IgD-negative memory B cell (primary cell): ENCODE measurements at regions not wholly inside any gene's neighbourhood (a gene's known extent, or its start where the extent isn't known, plus 50 kb on each side); places are given as distances from the start of the nearest gene placed in this dataset.
"Not testable (repeated sequence)": the region's sequence is repeated elsewhere in the genome, so short reads cannot be mapped to it uniquely, and the experiment has no call there.

Experiments used
- H3K27ac Mint-ChIP-seq, 3 donors: one replicate each; pipeline ENCODE4 v1.8.0; 2020 to 2022; ENCODE audit warnings: mild to moderate bottlenecking in 3 of 3, mixed read lengths in 3 of 3, moderate library complexity in 1 of 3
- H3K27me3 Mint-ChIP-seq: one replicate; pipeline ENCODE4 v1.8.0; 2021; ENCODE audit warnings: mixed read lengths
- H3K36me3 Mint-ChIP-seq: one replicate; pipeline ENCODE4 v1.8.0; 2020; ENCODE audit warnings: mild to moderate bottlenecking, mixed read lengths
- H3K4me1 Mint-ChIP-seq, 3 donors: one replicate each; pipeline ENCODE4 v1.8.0; 2020 to 2022; ENCODE audit warnings: mixed read lengths in 3 of 3, mild to moderate bottlenecking in 1 of 3
- H3K4me3 Mint-ChIP-seq, 4 donors: one replicate each; pipeline ENCODE4 v1.8.0; 2020 to 2022; ENCODE audit warnings: mild to moderate bottlenecking in 4 of 4, mixed read lengths in 4 of 4, moderate library complexity in 3 of 4
- H3K9me3 Mint-ChIP-seq, 3 donors: one replicate each; pipeline ENCODE4 v1.8.0; 2020 to 2021; ENCODE audit warnings: mixed read lengths in 3 of 3, mild to moderate bottlenecking in 1 of 3

DNA sequence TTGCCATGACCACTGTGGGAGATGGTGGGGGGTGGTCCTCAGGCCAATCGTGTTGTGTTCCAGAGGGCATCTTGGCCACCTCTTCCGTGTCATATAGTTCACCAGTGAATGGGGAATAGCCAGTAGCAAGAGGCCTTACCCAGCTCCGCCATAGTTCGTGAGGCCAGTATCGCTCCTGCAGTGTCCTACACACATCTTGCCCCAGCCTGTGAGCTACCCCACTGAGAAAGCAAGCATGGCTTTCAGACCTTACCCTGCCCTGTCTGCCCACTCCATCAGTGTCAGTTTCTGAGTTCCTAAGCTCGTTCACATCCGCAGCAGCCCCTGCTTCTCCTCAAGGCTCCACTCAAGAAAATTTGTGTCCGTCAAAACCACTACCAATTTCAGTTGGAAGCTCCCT, 586.0 kb upstream of the PABPC5 start:
- not testable (repeated sequence) for H3K36me3 Mint-ChIP-seq, H3K27me3 Mint-ChIP-seq
- peak overlapping the region in 1 of 3 donors; percentile 59 for H3K27ac Mint-ChIP-seq

DNA sequence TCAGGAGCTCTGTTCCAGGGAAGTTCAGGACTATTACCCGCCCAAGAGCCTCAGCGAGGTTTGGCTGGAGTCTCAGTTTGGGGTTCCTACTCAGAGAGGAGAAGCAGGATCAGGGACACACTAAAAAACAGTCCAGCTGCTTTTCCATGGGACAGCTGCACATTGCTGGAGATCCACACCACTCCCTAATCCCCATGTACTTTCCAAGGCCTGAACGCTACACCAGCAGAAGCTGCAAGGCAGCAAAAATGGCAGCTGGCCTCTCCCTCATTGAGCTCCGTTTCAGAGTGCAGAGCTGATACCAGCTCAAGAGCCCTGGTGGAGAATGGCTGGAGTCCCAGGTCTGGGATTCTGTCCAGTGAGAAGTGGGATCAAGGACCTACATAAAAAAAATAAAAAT, 551.2 kb upstream of the PABPC5 start:
- H3K27me3 Mint-ChIP-seq, result no peaks in the 10 kb centered on the region
- H3K4me3 Mint-ChIP-seq, result no peak overlapping the region
- peaks cover 0 to 4% (median 3%) of the 10 kb centered on the region in 3 donors for H3K9me3 Mint-ChIP-seq
- H3K4me1 Mint-ChIP-seq, result no peaks in the 10 kb centered on the region
- no peaks in the 10 kb centered on the region for H3K36me3 Mint-ChIP-seq
- H3K27ac Mint-ChIP-seq, result no peak overlapping the region

More for the DNA sequence above, 586.0 kb upstream of the PABPC5 start:
- not testable (repeated sequence) for H3K9me3 Mint-ChIP-seq, H3K4me1 Mint-ChIP-seq, H3K4me3 Mint-ChIP-seq

DNA sequence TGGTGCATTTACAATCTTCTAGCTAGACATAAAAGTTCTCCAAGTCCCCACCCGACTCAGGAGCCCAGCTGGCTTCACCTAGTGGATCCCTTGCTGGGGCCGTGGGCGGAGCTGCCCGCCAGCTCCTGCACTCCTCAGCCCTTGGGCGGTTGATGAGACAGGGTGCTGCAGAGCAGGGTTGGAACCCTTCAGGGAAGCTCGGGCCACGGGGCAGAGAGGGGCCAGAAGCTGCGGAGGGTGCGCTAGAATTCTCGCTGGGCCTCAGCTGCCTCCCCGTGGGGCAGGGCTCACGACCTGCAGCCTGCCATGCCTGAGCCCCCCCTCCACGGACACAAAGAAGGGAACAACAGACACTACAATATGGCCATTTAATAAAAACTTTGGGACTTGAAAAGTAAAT, 519.8 kb upstream of the PABPC5 start:
- not testable (repeated sequence) for H3K9me3 Mint-ChIP-seq, H3K27me3 Mint-ChIP-seq, H3K36me3 Mint-ChIP-seq, H3K4me3 Mint-ChIP-seq, H3K4me1 Mint-ChIP-seq, H3K27ac Mint-ChIP-seq

DNA sequence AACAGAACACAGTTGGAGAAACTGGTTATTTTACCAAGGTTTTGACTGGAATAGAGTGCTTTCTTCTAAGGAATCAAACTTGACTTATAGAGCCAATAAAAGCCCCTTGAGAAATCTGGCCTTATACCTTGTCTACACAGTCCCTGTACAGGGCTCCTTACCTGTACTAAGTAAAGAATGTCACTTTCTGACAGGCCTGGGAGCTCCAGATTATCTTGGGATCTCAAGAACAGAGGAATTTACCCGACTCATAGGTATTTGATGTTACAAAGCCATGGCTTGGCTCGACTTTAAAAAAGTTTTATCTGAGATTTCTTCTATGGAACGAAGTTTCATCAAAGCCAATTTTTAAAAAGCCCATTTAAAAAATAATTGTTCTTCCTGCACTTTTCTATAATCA, 487.8 kb upstream of the PABPC5 start:
- H3K27ac Mint-ChIP-seq, H3K27me3 Mint-ChIP-seq, H3K9me3 Mint-ChIP-seq, H3K4me1 Mint-ChIP-seq, H3K36me3 Mint-ChIP-seq, H3K4me3 Mint-ChIP-seq: not testable (repeated sequence)

DNA sequence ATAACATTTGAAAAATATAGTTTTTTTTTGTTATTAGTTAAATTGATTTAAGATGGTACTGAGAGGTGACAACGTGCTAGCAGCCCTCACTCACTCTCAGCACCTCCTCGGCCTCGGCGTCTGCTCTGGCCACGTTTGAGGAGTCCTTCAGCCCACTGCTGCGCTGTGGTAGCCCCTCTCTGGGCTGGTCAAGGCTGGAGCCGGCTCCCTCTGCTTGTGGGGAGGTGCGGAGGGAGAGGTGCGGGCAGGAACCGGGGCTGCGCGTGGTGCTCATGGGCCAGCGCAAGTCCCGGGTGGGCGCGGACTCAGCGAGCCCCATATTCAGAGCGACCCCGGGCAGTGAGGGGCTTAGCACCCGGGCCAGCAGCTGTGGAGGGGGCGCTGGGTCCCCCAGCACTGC, 439.4 kb upstream of the PABPC5 start:
- not testable (repeated sequence) for H3K27me3 Mint-ChIP-seq, H3K4me3 Mint-ChIP-seq, H3K9me3 Mint-ChIP-seq, H3K27ac Mint-ChIP-seq, H3K36me3 Mint-ChIP-seq, H3K4me1 Mint-ChIP-seq

GRCh38 chrX:91018111-91018510, 416.5 kb upstream of the PABPC5 start:
- not testable (repeated sequence) for H3K27me3 Mint-ChIP-seq, H3K36me3 Mint-ChIP-seq, H3K4me1 Mint-ChIP-seq, H3K9me3 Mint-ChIP-seq, H3K4me3 Mint-ChIP-seq, H3K27ac Mint-ChIP-seq

DNA sequence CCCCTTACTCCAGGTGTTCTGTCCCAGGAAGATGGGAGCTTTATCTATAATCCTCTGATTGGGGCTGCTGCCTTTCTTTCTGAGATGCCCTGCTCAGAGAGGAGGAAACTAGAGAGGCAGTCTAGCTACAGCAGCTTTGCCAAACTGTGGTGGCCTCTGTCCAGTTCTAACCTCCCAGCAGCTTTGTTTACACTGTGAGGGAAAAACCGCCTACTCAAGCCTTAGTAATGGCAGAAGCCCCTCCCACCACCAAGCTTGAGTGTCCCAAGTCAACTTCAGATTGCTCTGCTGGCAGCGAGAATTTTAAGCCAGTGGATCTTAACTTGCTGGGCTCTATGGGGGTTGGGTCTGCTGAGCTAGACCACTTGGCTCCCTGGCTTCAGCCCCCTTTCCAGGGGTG, 394.9 kb upstream of the PABPC5 start:
- Mint-ChIP-seq H3K36me3 (no peaks in the 10 kb centered on the region), H3K4me1 (no peaks in the 10 kb centered on the region), H3K27ac (no peak overlapping the region), H3K4me3 (no peak overlapping the region), H3K9me3 (peaks cover 4 to 7% (median 5%) of the 10 kb centered on the region in 3 donors), H3K27me3 (no peaks in the 10 kb centered on the region)

- Mint-ChIP-seq H3K27me3 (no peaks in the 10 kb centered on the region), H3K27ac (no peak overlapping the region)
These were observed 368.5 kb upstream of the PABPC5 start for GRCh38 chrX:91066104-91066503.

DNA sequence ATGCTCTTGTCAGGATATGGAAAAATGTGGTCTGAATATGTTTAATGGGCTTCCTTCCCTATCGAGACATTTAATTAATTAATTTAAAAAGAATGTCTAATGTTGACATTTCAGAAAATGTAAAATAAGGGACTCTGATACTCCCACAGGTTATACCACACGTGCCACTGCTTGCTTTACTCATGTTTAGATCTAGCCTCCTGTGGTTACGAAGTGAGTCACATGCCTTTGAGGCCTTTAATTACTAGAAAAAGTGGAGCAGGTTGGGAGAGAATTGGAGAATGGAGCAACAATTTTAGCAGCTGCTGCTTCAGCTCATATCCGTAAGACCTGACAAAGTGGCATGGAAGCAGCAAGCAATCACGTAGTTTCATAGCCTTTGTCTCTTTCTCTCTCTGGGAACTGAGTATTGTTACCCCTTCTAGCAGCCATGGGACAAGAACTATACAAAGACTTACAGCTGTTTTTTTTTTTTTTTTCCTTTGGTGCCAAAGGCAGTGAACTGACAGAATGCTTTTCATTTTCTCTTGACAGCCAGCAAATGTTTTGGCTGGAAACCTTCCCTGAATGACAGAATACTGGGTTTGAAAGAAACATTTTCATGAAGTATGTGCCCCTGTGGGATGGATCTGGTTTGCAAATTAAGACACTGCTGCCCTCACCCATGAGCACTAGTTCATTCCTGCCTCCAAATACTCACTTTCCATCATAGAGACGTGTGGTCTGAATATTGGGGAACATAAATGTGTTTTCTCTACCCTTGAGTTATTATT, 355.1 kb upstream of the PABPC5 start:
- H3K9me3 Mint-ChIP-seq, result peaks cover 0 to 1% (median 0%) of the 10 kb centered on the region in 3 donors
- H3K4me1 Mint-ChIP-seq, result no peaks in the 10 kb centered on the region
- no peak overlapping the region for H3K27ac Mint-ChIP-seq
- no peaks in the 10 kb centered on the region for H3K27me3 Mint-ChIP-seq
- H3K36me3 Mint-ChIP-seq, result no peaks in the 10 kb centered on the region
- no peak overlapping the region for H3K4me3 Mint-ChIP-seq

More at GRCh38 chrX:91066104-91066503, 368.5 kb upstream of the PABPC5 start:
- Mint-ChIP-seq H3K36me3 (no peaks in the 10 kb centered on the region), H3K4me3 (no peak overlapping the region), H3K9me3 (no peaks in the 10 kb centered on the region), H3K4me1 (no peaks in the 10 kb centered on the region)

DNA sequence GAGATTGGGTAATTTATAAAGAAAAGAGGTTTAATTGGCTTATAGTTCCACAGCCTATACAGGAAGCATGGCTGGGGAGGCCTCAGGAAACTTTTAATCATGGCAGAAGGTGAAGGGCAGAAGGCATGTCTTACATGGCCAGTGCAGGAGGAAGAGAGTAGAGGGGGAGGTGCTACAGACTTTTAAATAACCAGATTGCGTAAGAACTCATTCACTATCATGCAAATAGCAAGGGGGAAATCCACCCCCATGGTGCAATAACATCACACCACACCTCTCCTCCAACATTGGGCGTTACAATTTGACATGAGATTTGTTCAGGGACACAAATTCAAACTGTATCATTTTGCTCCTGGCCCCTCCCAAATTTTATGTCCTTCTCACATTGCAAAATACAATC, 353.8 kb upstream of the PABPC5 start:
- Mint-ChIP-seq H3K27me3 (no peaks in the 10 kb centered on the region), H3K4me3 (no peak overlapping the region), H3K9me3 (peaks cover 0 to 1% (median 0%) of the 10 kb centered on the region in 3 donors), H3K36me3 (no peaks in the 10 kb centered on the region), H3K27ac (no peak overlapping the region), H3K4me1 (no peaks in the 10 kb centered on the region)

DNA sequence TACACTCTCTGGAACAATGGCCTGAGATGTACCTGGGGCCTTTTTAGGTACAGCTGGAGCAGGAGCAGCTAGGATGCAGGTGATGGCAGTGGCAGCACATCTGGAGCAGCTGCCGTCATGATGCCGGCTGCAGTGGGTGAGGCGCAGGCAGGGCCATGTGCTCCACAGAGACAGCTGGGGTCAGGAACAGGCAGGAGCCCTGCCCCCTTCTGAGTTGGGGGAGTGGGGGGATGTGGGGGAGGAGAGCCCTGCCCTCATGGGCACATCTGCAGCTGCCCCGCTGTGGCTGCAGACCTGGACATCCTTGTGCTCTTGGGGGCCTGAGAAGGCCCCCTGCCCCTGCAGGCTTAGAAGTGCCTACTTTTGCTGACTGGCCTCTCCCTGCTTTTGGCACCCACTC, 352.8 kb upstream of the PABPC5 start:
- H3K27ac Mint-ChIP-seq, result no peak overlapping the region

GRCh38 chrX:91108761-91109160, 325.9 kb upstream of the PABPC5 start:
- no peaks in the 10 kb centered on the region for H3K27me3 Mint-ChIP-seq
- H3K4me1 Mint-ChIP-seq, result no peaks in the 10 kb centered on the region
- H3K9me3 Mint-ChIP-seq, result peaks cover 1 to 10% (median 4%) of the 10 kb centered on the region in 3 donors
- no peak overlapping the region for H3K4me3 Mint-ChIP-seq
- H3K27ac Mint-ChIP-seq, result no peak overlapping the region
- H3K36me3 Mint-ChIP-seq, result no peaks in the 10 kb centered on the region

More for the DNA sequence above, 352.8 kb upstream of the PABPC5 start:
- Mint-ChIP-seq H3K27me3 (no peaks in the 10 kb centered on the region), H3K4me1 (no peaks in the 10 kb centered on the region), H3K36me3 (no peaks in the 10 kb centered on the region), H3K4me3 (no peak overlapping the region), H3K9me3 (peaks cover 0 to 1% (median 0%) of the 10 kb centered on the region in 3 donors)

DNA sequence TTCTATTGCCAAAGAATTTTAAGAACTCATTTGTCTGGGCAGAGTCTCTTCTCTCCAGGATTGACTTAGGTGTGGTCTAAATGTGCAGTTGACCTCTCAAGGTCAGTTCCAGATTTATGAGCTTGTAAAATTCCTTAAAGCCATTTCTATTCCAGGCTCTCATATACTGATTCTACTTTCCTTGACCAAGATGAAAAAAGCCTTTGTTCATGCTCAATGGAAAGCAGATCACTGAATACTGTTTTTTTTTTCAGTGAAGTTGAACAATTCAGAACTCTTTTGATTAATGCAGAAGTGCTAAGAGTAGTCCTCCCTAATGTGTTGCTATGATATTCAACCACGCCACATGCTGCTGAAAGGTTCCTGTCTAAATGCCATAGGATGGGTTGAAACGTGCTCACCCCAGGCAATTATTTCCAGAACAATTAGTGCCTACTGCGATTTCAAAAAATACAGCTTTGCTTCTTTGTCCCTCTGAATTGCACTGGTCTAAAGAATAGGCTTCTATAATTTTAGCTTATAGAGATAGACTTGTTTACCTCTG, 312.4 kb upstream of the PABPC5 start:
- H3K9me3 Mint-ChIP-seq, result peaks cover 0 to 3% (median 3%) of the 10 kb centered on the region in 3 donors
- H3K27ac Mint-ChIP-seq, result no peak overlapping the region
- no peaks in the 10 kb centered on the region for H3K4me1 Mint-ChIP-seq
- no peak overlapping the region for H3K4me3 Mint-ChIP-seq
- H3K36me3 Mint-ChIP-seq, result no peaks in the 10 kb centered on the region
- no peaks in the 10 kb centered on the region for H3K27me3 Mint-ChIP-seq

GRCh38 chrX:91137883-91138282, 296.8 kb upstream of the PABPC5 start:
- no peaks in the 10 kb centered on the region for H3K36me3 Mint-ChIP-seq
- no peaks in the 10 kb centered on the region for H3K4me1 Mint-ChIP-seq
- H3K4me3 Mint-ChIP-seq, result no peak overlapping the region
- no peak overlapping the region for H3K27ac Mint-ChIP-seq
- no peaks in the 10 kb centered on the region for H3K27me3 Mint-ChIP-seq
- H3K9me3 Mint-ChIP-seq, result peaks cover 0 to 11% (median 5%) of the 10 kb centered on the region in 3 donors
